ENCODE measurements at regions not wholly inside any gene's neighbourhood (a gene's known extent, or its start where the extent isn't known, plus 50 kb on each side); places are given as distances from the start of the nearest gene placed in this dataset.

DNA sequence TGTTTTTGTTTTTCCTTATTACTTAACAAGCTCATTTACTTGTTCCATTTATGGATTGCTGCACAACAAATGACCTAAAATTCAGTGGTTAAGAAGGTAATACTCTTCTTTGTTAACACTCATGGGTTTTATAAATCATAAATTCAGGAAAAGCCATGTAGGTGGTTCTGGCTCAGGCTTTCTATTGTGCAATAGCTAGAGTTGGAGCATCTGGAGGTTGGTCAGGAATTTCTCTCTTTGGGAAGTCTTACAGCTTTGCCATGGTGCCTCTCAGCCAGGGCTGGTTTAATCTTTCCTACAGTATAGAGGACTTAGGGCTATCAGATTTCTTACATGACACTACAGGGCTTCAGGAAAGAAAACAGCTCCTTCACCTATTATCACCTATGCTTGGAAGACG is 1677.1 kb downstream of the KCNT2 start:
- no peak for TF ChIP-seq CTCF (conservative IDR thresholded peaks at IDR 0.05; ENCODE audit: low read length)
- no peak for TF ChIP-seq EZH2phosphoT487 (IDR thresholded peaks at IDR 0.05; ENCODE audit: borderline replicate concordance)

Measured in Loucy (cell line).